ENCODE measurements at regions not wholly inside any gene's neighbourhood (a gene's known extent, or its start where the extent isn't known, plus 50 kb on each side); places are given as distances from the start of the nearest gene placed in this dataset.

DNA sequence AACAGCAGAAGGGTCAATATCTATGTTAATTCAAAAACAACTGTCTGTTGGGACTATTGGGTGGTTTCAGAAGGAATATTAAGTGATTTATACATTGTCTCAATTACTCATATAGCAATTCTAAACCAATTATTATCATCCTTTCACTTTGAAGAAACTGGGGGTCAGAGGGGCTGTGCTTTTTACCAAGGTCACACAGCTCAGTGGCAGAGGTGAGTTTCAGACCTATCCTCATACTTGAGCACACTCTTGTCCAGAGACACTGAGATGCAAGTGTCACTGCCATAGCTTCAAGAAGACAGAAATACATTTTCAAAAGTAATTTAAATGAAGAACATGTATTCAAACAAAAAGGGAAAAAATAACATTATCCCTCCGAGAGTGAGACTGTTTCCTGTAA, 195.3 kb downstream of the ARL4A start:
- Histone ChIP-seq H3K4me3 (ENCODE audit: low read depth in 1 of 3, low read length in 3 of 3) (no peak overlapping the region), H3K27ac (ENCODE audit: low read depth in 1 of 2, low read length in 2 of 2) (no peak overlapping the region), H3K36me3 (ENCODE audit: control insufficient read depth in 4 of 4, insufficient read depth in 3 of 4, low read depth in 1 of 4, low read length in 3 of 4) (no peaks in the 10 kb centered on the region), H3K9me3 (ENCODE audit: control insufficient read depth in 4 of 4, low read length in 3 of 4) (no peaks in the 10 kb centered on the region), H3K27me3 (ENCODE audit: control insufficient read depth in 4 of 4, insufficient read depth in 4 of 4, low read length in 3 of 4) (no peaks in the 10 kb centered on the region), H3K9ac (ENCODE audit: low read depth in 1 of 2, low read length in 2 of 2) (no peak overlapping the region), H3K4me1 (ENCODE audit: control insufficient read depth in 4 of 4, insufficient read depth in 4 of 4, low read length in 3 of 4) (peaks cover 0 to 13% (median 7%) of the 10 kb centered on the region in 4 donors)
- no peak for DNase-seq (ENCODE audit: low spot score)
- 85% methylated on average over 1 of the region's 1 CpG for WGBS
- TF ChIP-seq, protein P1, sequence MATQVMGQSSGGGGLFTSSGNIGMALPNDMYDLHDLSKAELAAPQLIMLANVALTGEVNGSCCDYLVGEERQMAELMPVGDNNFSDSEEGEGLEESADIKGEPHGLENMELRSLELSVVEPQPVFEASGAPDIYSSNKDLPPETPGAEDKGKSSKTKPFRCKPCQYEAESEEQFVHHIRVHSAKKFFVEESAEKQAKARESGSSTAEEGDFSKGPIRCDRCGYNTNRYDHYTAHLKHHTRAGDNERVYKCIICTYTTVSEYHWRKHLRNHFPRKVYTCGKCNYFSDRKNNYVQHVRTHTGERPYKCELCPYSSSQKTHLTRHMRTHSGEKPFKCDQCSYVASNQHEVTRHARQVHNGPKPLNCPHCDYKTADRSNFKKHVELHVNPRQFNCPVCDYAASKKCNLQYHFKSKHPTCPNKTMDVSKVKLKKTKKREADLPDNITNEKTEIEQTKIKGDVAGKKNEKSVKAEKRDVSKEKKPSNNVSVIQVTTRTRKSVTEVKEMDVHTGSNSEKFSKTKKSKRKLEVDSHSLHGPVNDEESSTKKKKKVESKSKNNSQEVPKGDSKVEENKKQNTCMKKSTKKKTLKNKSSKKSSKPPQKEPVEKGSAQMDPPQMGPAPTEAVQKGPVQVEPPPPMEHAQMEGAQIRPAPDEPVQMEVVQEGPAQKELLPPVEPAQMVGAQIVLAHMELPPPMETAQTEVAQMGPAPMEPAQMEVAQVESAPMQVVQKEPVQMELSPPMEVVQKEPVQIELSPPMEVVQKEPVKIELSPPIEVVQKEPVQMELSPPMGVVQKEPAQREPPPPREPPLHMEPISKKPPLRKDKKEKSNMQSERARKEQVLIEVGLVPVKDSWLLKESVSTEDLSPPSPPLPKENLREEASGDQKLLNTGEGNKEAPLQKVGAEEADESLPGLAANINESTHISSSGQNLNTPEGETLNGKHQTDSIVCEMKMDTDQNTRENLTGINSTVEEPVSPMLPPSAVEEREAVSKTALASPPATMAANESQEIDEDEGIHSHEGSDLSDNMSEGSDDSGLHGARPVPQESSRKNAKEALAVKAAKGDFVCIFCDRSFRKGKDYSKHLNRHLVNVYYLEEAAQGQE (IDR thresholded peaks at IDR 0.05), result no peak
- TF ChIP-seq RAD21 (IDR thresholded peaks at IDR 0.05), result no peak
- no peak for TF ChIP-seq HNF4A (conservative IDR thresholded peaks at IDR 0.05)
- TF ChIP-seq, protein P2, sequence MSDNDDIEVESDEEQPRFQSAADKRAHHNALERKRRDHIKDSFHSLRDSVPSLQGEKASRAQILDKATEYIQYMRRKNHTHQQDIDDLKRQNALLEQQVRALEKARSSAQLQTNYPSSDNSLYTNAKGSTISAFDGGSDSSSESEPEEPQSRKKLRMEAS (IDR thresholded peaks at IDR 0.05), result no peak

DNA sequence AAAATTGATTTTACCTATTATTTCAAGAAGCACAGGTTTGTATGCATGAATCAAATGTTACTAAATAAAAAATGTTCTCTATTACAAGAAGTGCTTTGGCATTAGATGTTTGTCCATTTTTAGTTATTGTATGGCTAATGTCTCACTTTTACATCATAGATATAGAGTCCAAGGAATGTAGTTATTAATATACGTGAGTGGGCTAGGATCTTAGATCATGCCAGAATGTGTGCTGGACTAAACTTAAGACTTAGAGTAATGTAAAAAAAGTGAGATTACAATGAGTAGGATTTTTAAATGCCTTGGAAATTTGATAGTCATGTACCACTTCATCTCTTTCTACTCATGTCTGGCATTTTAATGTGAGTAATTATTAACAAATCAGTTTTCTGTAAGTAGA, 196.6 kb downstream of the ARL4A start:
- TF ChIP-seq FOXA2 (IDR thresholded peaks at IDR 0.05), result no peak
- no peak for TF ChIP-seq RXRA (IDR thresholded peaks at IDR 0.05)
- TF ChIP-seq, protein P1 (IDR thresholded peaks at IDR 0.05), result no peak
- no peak for DNase-seq (ENCODE audit: low spot score)
- 87% methylated on average over 1 of the region's 1 CpG for WGBS

DNA sequence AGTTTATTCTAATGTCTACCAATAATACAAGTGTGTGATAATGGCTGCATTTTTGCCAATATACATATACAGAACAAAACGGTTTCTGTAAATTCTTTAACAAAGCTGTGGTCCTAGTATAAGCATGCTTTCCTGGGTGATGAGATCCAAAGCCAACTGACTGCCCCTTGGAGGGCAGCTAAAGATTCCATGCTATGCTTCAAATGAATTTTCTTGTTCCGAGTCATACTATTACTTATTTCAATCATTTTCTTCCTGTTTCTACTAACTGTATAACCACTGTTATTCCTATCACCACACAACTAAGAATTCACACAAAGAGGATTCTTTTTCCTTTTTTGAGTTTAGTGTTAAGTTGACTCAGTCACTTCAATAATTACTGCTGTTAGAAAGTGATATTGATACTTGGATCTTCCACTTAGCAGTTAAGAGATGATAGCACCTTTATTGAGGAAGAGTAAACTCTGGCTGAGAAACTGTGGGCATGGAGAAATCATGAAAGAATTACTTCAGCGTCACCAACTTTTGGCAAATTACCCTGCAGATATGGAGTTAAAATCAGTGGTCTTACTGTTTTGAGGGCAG, 197.5 kb downstream of the ARL4A start:
- Histone ChIP-seq H3K9ac (ENCODE audit: low read depth in 1 of 2, low read length in 2 of 2) (no peak overlapping the region), H3K4me3 (ENCODE audit: low read depth in 1 of 3, low read length in 3 of 3) (no peak overlapping the region), H3K27me3 (ENCODE audit: control insufficient read depth in 4 of 4, insufficient read depth in 4 of 4, low read length in 3 of 4) (no peaks in the 10 kb centered on the region), H3K36me3 (ENCODE audit: control insufficient read depth in 4 of 4, insufficient read depth in 3 of 4, low read depth in 1 of 4, low read length in 3 of 4) (no peaks in the 10 kb centered on the region), H3K4me1 (ENCODE audit: control insufficient read depth in 4 of 4, insufficient read depth in 4 of 4, low read length in 3 of 4) (peaks cover 0 to 13% (median 7%) of the 10 kb centered on the region in 4 donors), H3K9me3 (ENCODE audit: control insufficient read depth in 4 of 4, low read length in 3 of 4) (no peaks in the 10 kb centered on the region), H3K27ac (ENCODE audit: low read depth in 1 of 2, low read length in 2 of 2) (no peak overlapping the region)
- WGBS, result 77% methylated on average over 3 of the region's 3 CpGs
- no peak for DNase-seq (ENCODE audit: low spot score)
- no peak for TF ChIP-seq YY1 (IDR thresholded peaks at IDR 0.05)
- TF ChIP-seq HNF4G (IDR thresholded peaks at IDR 0.05), result no peak
- no peak for TF ChIP-seq TAF1 (conservative IDR thresholded peaks at IDR 0.05)
- no peak for TF ChIP-seq NR2F2 (IDR thresholded peaks at IDR 0.05)
- TF ChIP-seq JUND (IDR thresholded peaks at IDR 0.05), result no peak
- TF ChIP-seq, protein P3, sequence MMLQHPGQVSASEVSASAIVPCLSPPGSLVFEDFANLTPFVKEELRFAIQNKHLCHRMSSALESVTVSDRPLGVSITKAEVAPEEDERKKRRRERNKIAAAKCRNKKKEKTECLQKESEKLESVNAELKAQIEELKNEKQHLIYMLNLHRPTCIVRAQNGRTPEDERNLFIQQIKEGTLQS (IDR thresholded peaks at IDR 0.05), result no peak
- no peak for TF ChIP-seq EGR1 (IDR thresholded peaks at IDR 0.05; ENCODE audit: low read depth in 2 of 2)
- TF ChIP-seq HNF4A (conservative IDR thresholded peaks at IDR 0.05), result no peak
- TF ChIP-seq, protein P4, sequence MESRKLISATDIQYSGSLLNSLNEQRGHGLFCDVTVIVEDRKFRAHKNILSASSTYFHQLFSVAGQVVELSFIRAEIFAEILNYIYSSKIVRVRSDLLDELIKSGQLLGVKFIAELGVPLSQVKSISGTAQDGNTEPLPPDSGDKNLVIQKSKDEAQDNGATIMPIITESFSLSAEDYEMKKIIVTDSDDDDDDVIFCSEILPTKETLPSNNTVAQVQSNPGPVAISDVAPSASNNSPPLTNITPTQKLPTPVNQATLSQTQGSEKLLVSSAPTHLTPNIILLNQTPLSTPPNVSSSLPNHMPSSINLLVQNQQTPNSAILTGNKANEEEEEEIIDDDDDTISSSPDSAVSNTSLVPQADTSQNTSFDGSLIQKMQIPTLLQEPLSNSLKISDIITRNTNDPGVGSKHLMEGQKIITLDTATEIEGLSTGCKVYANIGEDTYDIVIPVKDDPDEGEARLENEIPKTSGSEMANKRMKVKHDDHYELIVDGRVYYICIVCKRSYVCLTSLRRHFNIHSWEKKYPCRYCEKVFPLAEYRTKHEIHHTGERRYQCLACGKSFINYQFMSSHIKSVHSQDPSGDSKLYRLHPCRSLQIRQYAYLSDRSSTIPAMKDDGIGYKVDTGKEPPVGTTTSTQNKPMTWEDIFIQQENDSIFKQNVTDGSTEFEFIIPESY (IDR thresholded peaks at IDR 0.05), result no peak
- TF ChIP-seq, protein P5, sequence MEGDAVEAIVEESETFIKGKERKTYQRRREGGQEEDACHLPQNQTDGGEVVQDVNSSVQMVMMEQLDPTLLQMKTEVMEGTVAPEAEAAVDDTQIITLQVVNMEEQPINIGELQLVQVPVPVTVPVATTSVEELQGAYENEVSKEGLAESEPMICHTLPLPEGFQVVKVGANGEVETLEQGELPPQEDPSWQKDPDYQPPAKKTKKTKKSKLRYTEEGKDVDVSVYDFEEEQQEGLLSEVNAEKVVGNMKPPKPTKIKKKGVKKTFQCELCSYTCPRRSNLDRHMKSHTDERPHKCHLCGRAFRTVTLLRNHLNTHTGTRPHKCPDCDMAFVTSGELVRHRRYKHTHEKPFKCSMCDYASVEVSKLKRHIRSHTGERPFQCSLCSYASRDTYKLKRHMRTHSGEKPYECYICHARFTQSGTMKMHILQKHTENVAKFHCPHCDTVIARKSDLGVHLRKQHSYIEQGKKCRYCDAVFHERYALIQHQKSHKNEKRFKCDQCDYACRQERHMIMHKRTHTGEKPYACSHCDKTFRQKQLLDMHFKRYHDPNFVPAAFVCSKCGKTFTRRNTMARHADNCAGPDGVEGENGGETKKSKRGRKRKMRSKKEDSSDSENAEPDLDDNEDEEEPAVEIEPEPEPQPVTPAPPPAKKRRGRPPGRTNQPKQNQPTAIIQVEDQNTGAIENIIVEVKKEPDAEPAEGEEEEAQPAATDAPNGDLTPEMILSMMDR (IDR thresholded peaks at IDR 0.05; ENCODE audit: low read depth, low read length, missing input control), result no peak
- TF ChIP-seq SP1 (IDR thresholded peaks at IDR 0.05), result no peak
- TF ChIP-seq, protein P2 (IDR thresholded peaks at IDR 0.05), result no peak

More for the DNA sequence above, 196.6 kb downstream of the ARL4A start:
- Histone ChIP-seq H3K4me1 (ENCODE audit: control insufficient read depth in 4 of 4, insufficient read depth in 4 of 4, low read length in 3 of 4) (peaks cover 0 to 13% (median 7%) of the 10 kb centered on the region in 4 donors), H3K27me3 (ENCODE audit: control insufficient read depth in 4 of 4, insufficient read depth in 4 of 4, low read length in 3 of 4) (no peaks in the 10 kb centered on the region), H3K4me3 (ENCODE audit: low read depth in 1 of 3, low read length in 3 of 3) (no peak overlapping the region), H3K36me3 (ENCODE audit: control insufficient read depth in 4 of 4, insufficient read depth in 3 of 4, low read depth in 1 of 4, low read length in 3 of 4) (no peaks in the 10 kb centered on the region), H3K9ac (ENCODE audit: low read depth in 1 of 2, low read length in 2 of 2) (no peak overlapping the region), H3K27ac (ENCODE audit: low read depth in 1 of 2, low read length in 2 of 2) (no peak overlapping the region), H3K9me3 (ENCODE audit: control insufficient read depth in 4 of 4, low read length in 3 of 4) (no peaks in the 10 kb centered on the region)

Measured in liver (tissue), 8 donors.